ENCODE measurements at regions not wholly inside any gene's neighbourhood (a gene's known extent, or its start where the extent isn't known, plus 50 kb on each side); places are given as distances from the start of the nearest gene placed in this dataset.

GRCh38 chr3:22977650-22978289 lies 225.4 kb upstream of the UBE2E2 start:
- no peak for DNase-seq

- DNase-seq = no peak
These were observed 223.5 kb upstream of the UBE2E2 start for GRCh38 chr3:22979581-22979980.

- DNase-seq = no peak
These were observed 222.8 kb upstream of the UBE2E2 start for GRCh38 chr3:22980346-22980745.

GRCh38 chr3:22981166-22981565 lies 222.0 kb upstream of the UBE2E2 start:
- DNase-seq = no peak

GRCh38 chr3:22981861-22982260 lies 221.3 kb upstream of the UBE2E2 start:
- DNase-seq = no peak

- DNase-seq = no peak
These were observed 220.0 kb upstream of the UBE2E2 start for GRCh38 chr3:22982981-22983587.

GRCh38 chr3:22986958-22987357 lies 216.2 kb upstream of the UBE2E2 start:
- no peak for DNase-seq

GRCh38 chr3:22988566-22988965 lies 214.6 kb upstream of the UBE2E2 start:
- no peak for DNase-seq

- no peak for DNase-seq
These were observed 213.4 kb upstream of the UBE2E2 start for GRCh38 chr3:22989716-22990115.

- no peak for DNase-seq
These were observed 212.6 kb upstream of the UBE2E2 start for GRCh38 chr3:22990291-22991200.

GRCh38 chr3:22994781-22995180 lies 208.3 kb upstream of the UBE2E2 start:
- no peak for DNase-seq

- no peak for DNase-seq
These were observed 206.1 kb upstream of the UBE2E2 start for GRCh38 chr3:22996920-22997571.

- no peak for DNase-seq
These were observed 202.8 kb upstream of the UBE2E2 start for GRCh38 chr3:23000371-23000770.

GRCh38 chr3:23002151-23002550 lies 201.0 kb upstream of the UBE2E2 start:
- DNase-seq = no peak

GRCh38 chr3:23002836-23003732 lies 200.0 kb upstream of the UBE2E2 start:
- DNase-seq = no peak

- no peak for DNase-seq
These were observed 199.4 kb upstream of the UBE2E2 start for GRCh38 chr3:23003733-23004046.

GRCh38 chr3:23004971-23005370 lies 198.2 kb upstream of the UBE2E2 start:
- DNase-seq = no peak

- DNase-seq = no peak
These were observed 185.3 kb upstream of the UBE2E2 start for GRCh38 chr3:23017801-23018200.

GRCh38 chr3:23019596-23020300 lies 183.4 kb upstream of the UBE2E2 start:
- no peak for DNase-seq

GRCh38 chr3:23028294-23028693 lies 174.8 kb upstream of the UBE2E2 start:
- no peak for DNase-seq

- no peak for DNase-seq
These were observed 174.1 kb upstream of the UBE2E2 start for GRCh38 chr3:23029001-23029400.
